ENCODE measurements at regions not wholly inside any gene's neighbourhood (a gene's known extent, or its start where the extent isn't known, plus 50 kb on each side); places are given as distances from the start of the nearest gene placed in this dataset.

DNA sequence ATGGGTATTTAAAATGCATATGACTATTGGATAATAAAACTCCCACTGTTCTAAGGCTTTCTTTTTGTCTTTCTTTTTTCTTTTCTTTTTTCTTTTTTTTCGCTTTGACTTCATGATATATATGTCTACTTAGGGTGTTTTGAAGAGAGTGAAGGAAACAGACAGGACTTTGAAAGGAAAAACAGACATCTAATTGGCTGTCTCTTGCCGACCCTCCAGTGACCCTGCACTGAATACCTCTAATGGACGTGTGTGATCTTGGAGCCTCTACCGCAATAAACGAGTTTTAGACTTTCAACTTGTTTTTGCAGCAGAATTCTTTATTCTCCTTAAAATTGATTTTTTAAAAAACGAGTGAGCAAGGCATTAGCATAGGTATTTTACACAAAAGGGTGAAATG is 158.1 kb upstream of the NR2F2 start:
- TF ChIP-seq POLR2A (IDR thresholded peaks at IDR 0.05) (no peak), CTCF (IDR thresholded peaks at IDR 0.05) (no peak)
- H3K4me3 ChIP-seq: no peak overlapping the region
- H3K4me1 ChIP-seq (replicated peaks in 1 of 2): no peaks in the 10 kb centered on the region
- 67 to 74% (median 71%) methylated on average over 6 of the region's 6 CpGs for WGBS, 4 donors
- no peak overlapping the region for H3K27ac ChIP-seq
- intact Hi-C loops (cut with DNase I): no loop called here
- DNase-seq: no peak
- no peaks in the 10 kb centered on the region for H3K27me3 ChIP-seq
- no peaks in the 10 kb centered on the region for H3K9me3 ChIP-seq (replicated peaks in 1 of 3)
- no peaks in the 10 kb centered on the region for H3K36me3 ChIP-seq (replicated peaks in 1 of 2)

- 92 to 97% (median 96%) methylated on average over 4 of the region's 4 CpGs for WGBS, 4 donors
- TF ChIP-seq CTCF (IDR thresholded peaks at IDR 0.05) (no peak), POLR2A (IDR thresholded peaks at IDR 0.05) (no peak)
- Histone ChIP-seq H3K36me3 (replicated peaks in 1 of 2) (no peaks in the 10 kb centered on the region), H3K4me3 (no peak overlapping the region), H3K9me3 (replicated peaks in 1 of 3) (no peaks in the 10 kb centered on the region), H3K27me3 (no peaks in the 10 kb centered on the region), H3K4me1 (replicated peaks in 1 of 2) (no peaks in the 10 kb centered on the region), H3K27ac (no peak overlapping the region)
- intact Hi-C loops (cut with DNase I): no loop called here
- no peak for DNase-seq
These were observed 153.7 kb upstream of the NR2F2 start for GRCh38 chr15:96176831-96177230.

- DNase-seq: no peak
These were observed 153.2 kb upstream of the NR2F2 start for GRCh38 chr15:96177279-96177678.

DNA sequence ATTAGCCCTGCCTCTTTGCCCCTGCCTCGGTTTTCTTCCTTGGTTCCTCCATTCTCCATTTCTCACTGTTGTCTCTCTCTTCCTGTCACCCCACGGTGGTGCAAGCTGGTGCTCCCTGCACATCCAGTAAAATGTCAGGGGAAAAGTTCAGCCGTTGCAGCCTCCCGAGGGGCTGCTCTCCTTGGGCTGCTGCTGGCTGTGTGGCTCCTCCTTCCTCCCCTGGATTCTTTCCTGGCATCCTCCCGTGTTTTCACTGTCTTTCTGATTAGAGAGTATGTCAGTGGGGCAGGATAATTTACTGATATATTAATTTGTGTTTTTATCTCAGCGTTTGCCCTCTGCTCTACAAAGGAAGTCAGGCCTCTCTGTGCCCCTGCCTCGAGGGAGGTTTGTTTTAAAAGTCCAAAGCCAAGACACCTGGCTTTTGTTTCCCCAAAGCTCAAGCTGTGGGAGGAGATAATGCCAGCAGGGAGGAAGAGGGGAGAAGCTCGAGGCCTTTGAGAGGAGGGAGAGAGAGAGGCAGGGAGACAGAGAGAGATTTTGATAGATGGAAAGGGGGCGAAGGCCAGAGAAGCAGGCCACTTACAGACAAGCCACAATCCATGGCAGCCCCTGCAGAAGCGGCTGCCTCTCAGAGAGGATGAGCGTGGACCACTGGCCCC is 150.3 kb upstream of the NR2F2 start:
- intact Hi-C loops (cut with DNase I): no loop called here
- H3K4me1 ChIP-seq (replicated peaks in 1 of 2): no peaks in the 10 kb centered on the region

More at GRCh38 chr15:96177279-96177678, 153.2 kb upstream of the NR2F2 start:
- H3K4me3 ChIP-seq: no peak overlapping the region
- no peak overlapping the region for H3K27ac ChIP-seq
- no peaks in the 10 kb centered on the region for H3K36me3 ChIP-seq (replicated peaks in 1 of 2)
- WGBS, 4 donors: 85 to 92% (median 87%) methylated on average over 1 of the region's 1 CpG
- H3K9me3 ChIP-seq (replicated peaks in 1 of 3): no peaks in the 10 kb centered on the region
- no peaks in the 10 kb centered on the region for H3K4me1 ChIP-seq (replicated peaks in 1 of 2)
- intact Hi-C loops (cut with DNase I): no loop called here
- TF ChIP-seq CTCF (IDR thresholded peaks at IDR 0.05): no peak
- no peak for TF ChIP-seq POLR2A (IDR thresholded peaks at IDR 0.05)
- no peaks in the 10 kb centered on the region for H3K27me3 ChIP-seq

More for the DNA sequence above, 150.3 kb upstream of the NR2F2 start:
- DNase-seq: no peak
- WGBS, 4 donors: 42 to 47% (median 44%) methylated on average over 11 of the region's 11 CpGs
- no peaks in the 10 kb centered on the region for H3K27me3 ChIP-seq
- no peak overlapping the region for H3K27ac ChIP-seq
- H3K9me3 ChIP-seq (replicated peaks in 1 of 3): no peaks in the 10 kb centered on the region
- H3K36me3 ChIP-seq (replicated peaks in 1 of 2): no peaks in the 10 kb centered on the region
- TF ChIP-seq CTCF (IDR thresholded peaks at IDR 0.05): no peak
- H3K4me3 ChIP-seq: no peak overlapping the region
